Peyer's patch (tissue), 4 donors: ENCODE measurements at regions not wholly inside any gene's neighbourhood (a gene's known extent, or its start where the extent isn't known, plus 50 kb on each side); places are given as distances from the start of the nearest gene placed in this dataset.

Experiments
- DNase-seq, 3 donors: peaks; one replicate each; pipeline ENCODE4 v3.0.0-alpha.2; 2017 to 2019
- H3K27ac ChIP-seq, 4 donors: fragments of 200-600 bp; sonication (generic); one replicate each; pipeline ENCODE4 v1.5.1; 2016 to 2019
- H3K27me3 ChIP-seq, 2 donors: fragments of 200-600 bp; sonication (generic); one replicate each; pipeline ENCODE4 v1.5.1; 2019
- H3K36me3 ChIP-seq, 3 donors: fragments of 200-600 bp; sonication (generic); one replicate each; pipeline ENCODE4 v1.5.1; 2016 to 2019
- H3K4me1 ChIP-seq, 4 donors: fragments of 200-600 bp; sonication (generic); one replicate each; pipeline ENCODE4 v1.5.1; 2016 to 2019
- H3K4me3 ChIP-seq, 4 donors: fragments of 200-600 bp; sonication (generic); 1 replicate in 3 of 4; 2 replicates in 1 of 4; pipeline ENCODE4 v1.5.1; 2016 to 2019; ENCODE audit warnings: mild to moderate bottlenecking in 1 of 4
- H3K9me3 ChIP-seq, 4 donors: fragments of 200-600 bp; sonication (generic); one replicate each; pipeline ENCODE4 v1.5.1; 2016 to 2019; ENCODE audit warnings: mild to moderate bottlenecking in 1 of 4
- POLR2A ChIP-seq, 2 donors: fragments of 450-650 bp; IDR thresholded peaks; one replicate each; pipeline ENCODE4 v1.5.1; 2017; ENCODE audit warnings: antibody characterized with exemption in 2 of 2, mild to moderate bottlenecking in 2 of 2, moderate library complexity in 2 of 2
- TF ChIP-seq, protein P1 (sequence below), 6 experiments: fragments of 450-650 bp in 4 of 6; fragments of 200-600 bp in 2 of 6; sonication (generic) in 1 of 6; IDR thresholded peaks; one replicate each; pipeline ENCODE4 v1.5.1; 2017 to 2019; ENCODE audit warnings: antibody characterized with exemption in 6 of 6, mild to moderate bottlenecking in 3 of 6, moderate library complexity in 1 of 6

GRCh38 chr20:60816901-60817300 is 435.2 kb upstream of the CDH4 start:
- H3K27ac ChIP-seq, result no peak overlapping the region
- no peaks in the 10 kb centered on the region for H3K36me3 ChIP-seq
- no peak overlapping the region for H3K4me3 ChIP-seq
- DNase-seq, result no peak
- no peaks in the 10 kb centered on the region for H3K9me3 ChIP-seq
- no peaks in the 10 kb centered on the region for H3K4me1 ChIP-seq
- TF ChIP-seq, protein P1, sequence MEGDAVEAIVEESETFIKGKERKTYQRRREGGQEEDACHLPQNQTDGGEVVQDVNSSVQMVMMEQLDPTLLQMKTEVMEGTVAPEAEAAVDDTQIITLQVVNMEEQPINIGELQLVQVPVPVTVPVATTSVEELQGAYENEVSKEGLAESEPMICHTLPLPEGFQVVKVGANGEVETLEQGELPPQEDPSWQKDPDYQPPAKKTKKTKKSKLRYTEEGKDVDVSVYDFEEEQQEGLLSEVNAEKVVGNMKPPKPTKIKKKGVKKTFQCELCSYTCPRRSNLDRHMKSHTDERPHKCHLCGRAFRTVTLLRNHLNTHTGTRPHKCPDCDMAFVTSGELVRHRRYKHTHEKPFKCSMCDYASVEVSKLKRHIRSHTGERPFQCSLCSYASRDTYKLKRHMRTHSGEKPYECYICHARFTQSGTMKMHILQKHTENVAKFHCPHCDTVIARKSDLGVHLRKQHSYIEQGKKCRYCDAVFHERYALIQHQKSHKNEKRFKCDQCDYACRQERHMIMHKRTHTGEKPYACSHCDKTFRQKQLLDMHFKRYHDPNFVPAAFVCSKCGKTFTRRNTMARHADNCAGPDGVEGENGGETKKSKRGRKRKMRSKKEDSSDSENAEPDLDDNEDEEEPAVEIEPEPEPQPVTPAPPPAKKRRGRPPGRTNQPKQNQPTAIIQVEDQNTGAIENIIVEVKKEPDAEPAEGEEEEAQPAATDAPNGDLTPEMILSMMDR (IDR thresholded peaks at IDR 0.05), result no peak
- TF ChIP-seq POLR2A (IDR thresholded peaks at IDR 0.05), result no peak
- H3K27me3 ChIP-seq, result no peaks in the 10 kb centered on the region

- no peaks in the 10 kb centered on the region for H3K9me3 ChIP-seq
- TF ChIP-seq, protein P1 (IDR thresholded peaks at IDR 0.05), result no peak
- no peak for TF ChIP-seq POLR2A (IDR thresholded peaks at IDR 0.05)
These were observed 434.2 kb upstream of the CDH4 start for GRCh38 chr20:60817891-60818290.

GRCh38 chr20:60819511-60819910 is 432.6 kb upstream of the CDH4 start:
- no peak for DNase-seq
- Histone ChIP-seq H3K4me3 (no peak overlapping the region), H3K9me3 (no peaks in the 10 kb centered on the region), H3K36me3 (no peaks in the 10 kb centered on the region), H3K27ac (no peak overlapping the region), H3K27me3 (no peaks in the 10 kb centered on the region), H3K4me1 (no peaks in the 10 kb centered on the region)
- TF ChIP-seq POLR2A (IDR thresholded peaks at IDR 0.05), result no peak
- TF ChIP-seq, protein P1 (IDR thresholded peaks at IDR 0.05), result no peak

More at GRCh38 chr20:60817891-60818290, 434.2 kb upstream of the CDH4 start:
- Histone ChIP-seq H3K4me1 (no peaks in the 10 kb centered on the region), H3K27me3 (no peaks in the 10 kb centered on the region), H3K27ac (no peak overlapping the region), H3K36me3 (no peaks in the 10 kb centered on the region), H3K4me3 (no peak overlapping the region)
- DNase-seq, result no peak

GRCh38 chr20:60820149-60820548 is 431.9 kb upstream of the CDH4 start:
- TF ChIP-seq POLR2A (IDR thresholded peaks at IDR 0.05), result no peak
- TF ChIP-seq, protein P1 (IDR thresholded peaks at IDR 0.05), result no peak
- Histone ChIP-seq H3K4me3 (no peak overlapping the region), H3K27me3 (no peaks in the 10 kb centered on the region), H3K9me3 (no peaks in the 10 kb centered on the region), H3K36me3 (no peaks in the 10 kb centered on the region), H3K4me1 (no peaks in the 10 kb centered on the region), H3K27ac (no peak overlapping the region)
- DNase-seq, result no peak

- H3K27ac ChIP-seq, result no peak overlapping the region
- DNase-seq, result no peak
- H3K27me3 ChIP-seq, result no peaks in the 10 kb centered on the region
- H3K36me3 ChIP-seq, result no peaks in the 10 kb centered on the region
- H3K4me1 ChIP-seq, result no peaks in the 10 kb centered on the region
- no peaks in the 10 kb centered on the region for H3K9me3 ChIP-seq
- TF ChIP-seq, protein P1 (IDR thresholded peaks at IDR 0.05), result no peak
- no peak for TF ChIP-seq POLR2A (IDR thresholded peaks at IDR 0.05)
- H3K4me3 ChIP-seq, result no peak overlapping the region
These were observed 431.1 kb upstream of the CDH4 start for GRCh38 chr20:60820918-60821317.
